Skeletal muscle tissue (tissue), 3 donors: ENCODE measurements at regions not wholly inside any gene's neighbourhood (a gene's known extent, or its start where the extent isn't known, plus 50 kb on each side); places are given as distances from the start of the nearest gene placed in this dataset.

Experiments
- H3K27ac ChIP-seq: one replicate; pipeline ENCODE4 v1.7.0; 2013; ENCODE audit warnings: mild to moderate bottlenecking, low read depth, low read length, inconsistent platforms
- H3K27me3 ChIP-seq, 3 donors: one replicate each; pipeline ENCODE4 v1.7.0; 2013; ENCODE audit warnings: low read length in 3 of 3; ENCODE audit not compliant: control insufficient read depth in 3 of 3, insufficient read depth in 3 of 3
- H3K36me3 ChIP-seq, 3 donors: one replicate each; pipeline ENCODE4 v1.7.0; 2013; ENCODE audit warnings: low read length in 3 of 3; ENCODE audit not compliant: control insufficient read depth in 3 of 3, insufficient read depth in 3 of 3
- H3K4me1 ChIP-seq, 3 donors: one replicate each; pipeline ENCODE4 v1.7.0; 2013; ENCODE audit warnings: low read length in 3 of 3, mild to moderate bottlenecking in 3 of 3; ENCODE audit not compliant: control insufficient read depth in 3 of 3, insufficient read depth in 3 of 3
- H3K4me3 ChIP-seq, 3 donors: one replicate each; pipeline ENCODE4 v1.7.0; 2013; ENCODE audit warnings: low read length in 3 of 3
- H3K9ac ChIP-seq, 3 donors: one replicate each; pipeline ENCODE4 v1.7.0; 2013; ENCODE audit warnings: low read length in 3 of 3, mild to moderate bottlenecking in 3 of 3, moderate library complexity in 2 of 3, low read depth in 1 of 3
- H3K9me3 ChIP-seq, 3 donors: one replicate each; pipeline ENCODE4 v1.7.0; 2013; ENCODE audit warnings: low read length in 3 of 3; ENCODE audit not compliant: control insufficient read depth in 3 of 3
- donor health status: Osteomylitis.

DNA sequence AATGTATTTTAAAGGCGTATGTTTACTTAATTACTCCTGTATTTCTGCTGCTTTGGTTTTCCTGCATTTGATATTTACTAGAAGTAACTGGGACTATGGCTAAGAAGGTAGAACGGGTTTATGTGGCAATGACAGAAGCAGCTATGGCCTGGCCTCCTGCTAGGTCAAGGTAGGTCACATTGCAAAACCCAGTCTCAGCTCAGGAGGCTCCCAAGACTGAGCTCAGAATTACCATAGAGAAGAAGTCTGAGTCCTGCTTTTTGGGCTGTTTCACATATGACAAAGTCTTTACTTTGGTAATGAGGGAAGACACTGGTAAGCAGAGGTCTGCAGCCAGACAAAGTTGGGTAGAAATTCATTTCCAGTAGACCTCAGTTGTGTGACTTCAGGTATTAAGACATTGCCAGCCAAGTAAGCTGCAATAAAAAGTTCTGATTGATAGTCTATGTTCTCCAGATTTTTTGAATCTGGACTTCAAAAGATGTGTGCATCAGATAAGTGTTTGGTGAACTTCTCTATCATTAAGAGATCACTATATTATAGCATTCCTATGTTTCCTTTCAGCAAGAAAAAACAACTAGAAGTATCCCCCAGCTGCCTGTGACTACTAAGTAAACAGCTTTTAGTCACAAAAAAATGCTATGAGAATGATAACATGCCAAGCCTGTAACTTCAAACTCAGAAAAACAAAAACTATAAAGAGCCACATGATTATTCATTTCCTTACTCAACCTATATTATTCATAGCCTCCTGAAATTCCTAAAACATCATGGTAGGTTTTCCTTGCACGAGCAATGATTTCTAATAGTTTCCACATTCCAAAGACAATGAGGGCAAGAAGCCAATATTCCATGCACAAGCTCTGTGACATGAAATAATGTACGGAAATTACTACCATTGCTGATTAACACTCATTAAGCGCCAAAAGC, 312.3 kb downstream of the HAO1 start:
- no peak overlapping the region for H3K27ac ChIP-seq
- no peaks in the 10 kb centered on the region for H3K4me1 ChIP-seq
- H3K4me3 ChIP-seq, result no peak overlapping the region
- H3K27me3 ChIP-seq, result no peaks in the 10 kb centered on the region
- no peaks in the 10 kb centered on the region for H3K9me3 ChIP-seq
- no peak overlapping the region for H3K9ac ChIP-seq
- H3K36me3 ChIP-seq, result no peaks in the 10 kb centered on the region

DNA sequence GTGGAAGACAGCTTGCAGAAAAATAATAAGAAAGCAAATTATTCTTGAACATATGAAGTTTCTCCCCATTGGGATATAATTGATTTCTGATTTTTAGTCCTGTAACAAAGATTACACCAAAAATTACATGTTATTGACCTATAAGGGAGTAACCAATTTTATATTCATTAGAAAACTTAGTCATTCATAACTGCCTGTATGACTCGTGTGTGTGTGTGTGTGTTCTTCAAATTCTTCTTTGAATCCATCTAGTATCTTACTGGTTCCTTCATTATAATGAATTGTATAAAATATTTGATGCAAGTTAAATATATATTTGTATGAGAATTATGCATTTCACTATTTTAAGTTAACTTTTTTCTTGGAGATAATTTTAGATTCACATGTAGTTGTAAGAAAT, 310.4 kb downstream of the HAO1 start:
- H3K27me3 ChIP-seq, result no peaks in the 10 kb centered on the region
- H3K9me3 ChIP-seq, result no peaks in the 10 kb centered on the region
- no peaks in the 10 kb centered on the region for H3K4me1 ChIP-seq
- H3K36me3 ChIP-seq, result no peaks in the 10 kb centered on the region
- H3K4me3 ChIP-seq, result no peak overlapping the region
- H3K9ac ChIP-seq, result no peak overlapping the region
- no peak overlapping the region for H3K27ac ChIP-seq

DNA sequence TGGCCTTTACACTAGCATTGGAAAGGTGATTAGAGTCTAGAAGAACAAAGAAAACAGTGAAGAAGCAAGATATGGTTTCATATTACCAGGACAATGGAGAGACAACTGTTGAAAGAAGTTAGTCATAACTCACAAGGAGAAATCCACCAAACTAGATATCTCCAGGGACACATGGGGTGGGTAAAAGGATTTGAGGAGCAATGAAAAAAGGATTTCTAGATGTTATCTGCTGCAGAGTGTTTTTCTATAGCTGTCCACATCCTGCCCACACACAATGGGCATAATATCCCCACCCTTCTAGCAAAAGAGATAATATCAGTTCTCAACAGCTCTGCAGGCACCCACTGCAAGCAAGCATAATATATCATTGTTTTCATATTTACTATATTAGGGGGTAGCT, 303.1 kb downstream of the HAO1 start:
- Histone ChIP-seq H3K36me3 (no peaks in the 10 kb centered on the region), H3K9ac (no peak overlapping the region), H3K9me3 (no peaks in the 10 kb centered on the region), H3K27ac (no peak overlapping the region), H3K4me3 (no peak overlapping the region), H3K27me3 (no peaks in the 10 kb centered on the region), H3K4me1 (no peaks in the 10 kb centered on the region)

DNA sequence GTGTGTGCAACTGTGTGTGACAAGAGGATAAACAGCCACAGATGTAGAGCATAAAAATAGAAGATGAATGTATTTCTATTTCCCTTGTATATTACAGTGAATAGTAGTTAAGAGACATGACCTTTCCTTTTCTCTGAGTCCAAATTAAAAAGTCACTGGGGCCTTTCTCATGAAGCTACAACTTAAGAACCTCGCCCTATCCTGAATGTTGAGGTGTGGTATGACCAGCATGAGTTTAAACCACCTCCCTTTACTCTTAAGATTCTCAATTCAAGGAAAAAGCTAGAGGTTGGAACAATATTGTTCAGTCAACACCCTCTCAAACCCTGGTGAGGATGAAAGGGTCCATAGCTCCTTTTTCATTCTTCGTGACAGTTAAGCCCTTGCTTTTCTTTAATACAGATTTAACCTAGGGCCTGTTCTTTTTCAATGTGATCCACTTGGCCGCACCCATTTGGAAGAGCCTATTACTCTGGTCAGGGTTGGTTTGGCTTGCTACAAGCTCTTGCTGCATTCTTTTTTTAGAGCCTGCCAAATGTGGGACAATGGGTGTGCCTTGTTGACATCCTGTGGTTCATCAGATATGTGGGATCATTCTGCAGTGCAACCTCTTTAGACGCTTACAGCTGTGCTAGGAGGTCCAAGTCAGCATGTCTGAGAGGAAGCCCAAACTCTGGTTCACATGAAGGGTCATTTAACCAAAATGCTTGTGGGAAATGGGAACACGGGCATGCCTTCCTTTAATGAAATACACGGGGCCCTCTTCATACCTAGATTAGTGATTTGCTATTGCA, 290.0 kb downstream of the HAO1 start:
- H3K36me3 ChIP-seq, result no peaks in the 10 kb centered on the region
- no peaks in the 10 kb centered on the region for H3K9me3 ChIP-seq
- H3K27ac ChIP-seq, result no peak overlapping the region
- no peak overlapping the region for H3K4me3 ChIP-seq
- no peak overlapping the region for H3K9ac ChIP-seq
- no peaks in the 10 kb centered on the region for H3K27me3 ChIP-seq
- no peaks in the 10 kb centered on the region for H3K4me1 ChIP-seq

DNA sequence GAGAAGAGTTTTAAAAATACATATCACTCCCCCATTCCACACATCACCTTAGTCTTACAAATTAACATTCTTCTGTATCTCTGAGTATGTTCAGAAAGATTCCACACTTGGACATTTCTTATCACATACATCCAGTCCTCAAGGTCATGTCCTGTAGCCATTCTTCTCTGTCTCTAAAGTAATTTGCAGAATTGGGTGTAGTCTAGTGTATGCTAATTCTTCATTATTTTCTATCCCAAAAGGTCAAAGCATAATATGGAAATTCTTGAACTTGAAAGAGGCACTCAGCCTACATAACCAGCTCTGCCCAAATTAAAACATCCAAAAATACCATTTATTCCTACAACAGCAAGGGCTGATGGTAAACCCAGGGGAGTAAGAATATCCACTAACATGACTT, 286.0 kb downstream of the HAO1 start:
- H3K9ac ChIP-seq, result no peak overlapping the region
- no peaks in the 10 kb centered on the region for H3K36me3 ChIP-seq
- no peak overlapping the region for H3K4me3 ChIP-seq
- no peaks in the 10 kb centered on the region for H3K9me3 ChIP-seq
- no peaks in the 10 kb centered on the region for H3K4me1 ChIP-seq
- no peak overlapping the region for H3K27ac ChIP-seq
- no peaks in the 10 kb centered on the region for H3K27me3 ChIP-seq

DNA sequence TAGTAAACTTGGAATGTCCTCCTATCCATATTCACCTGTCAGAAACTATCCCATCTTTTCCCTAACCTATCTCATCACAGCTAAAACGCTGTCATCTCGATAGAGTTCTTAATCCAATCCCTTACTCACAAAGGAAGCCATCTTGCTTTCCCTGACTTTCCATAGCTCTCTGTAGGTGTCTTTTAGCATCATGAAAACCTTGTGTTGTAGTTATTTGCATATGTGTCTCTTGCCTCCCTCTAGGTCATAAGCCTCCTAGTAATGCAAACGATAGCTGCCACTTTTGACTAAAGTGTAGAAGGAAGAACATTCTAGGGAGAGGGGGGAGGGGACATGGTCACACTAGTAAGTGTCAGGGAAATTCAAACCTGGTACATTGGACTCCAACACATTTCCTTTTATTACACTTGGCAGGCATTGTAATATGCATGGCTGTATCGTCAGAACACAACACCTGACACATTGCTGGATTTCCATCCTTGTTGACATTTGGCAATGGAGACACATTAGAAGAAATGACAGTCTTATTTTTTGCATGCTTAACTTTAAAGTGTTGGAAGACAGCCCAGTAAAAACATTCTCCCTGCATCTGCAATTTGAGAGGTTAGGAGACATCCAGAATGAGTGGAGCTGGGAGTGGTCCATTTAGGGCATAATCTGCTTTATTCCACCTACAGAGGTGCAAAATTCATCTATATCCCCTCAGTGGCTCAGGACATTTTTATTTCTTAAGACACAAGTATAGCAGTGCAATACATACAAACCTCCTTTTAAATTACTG, 283.4 kb downstream of the HAO1 start:
- Histone ChIP-seq H3K27ac (no peak overlapping the region), H3K27me3 (no peaks in the 10 kb centered on the region), H3K9ac (no peak overlapping the region), H3K36me3 (no peaks in the 10 kb centered on the region), H3K9me3 (no peaks in the 10 kb centered on the region), H3K4me3 (no peak overlapping the region), H3K4me1 (no peaks in the 10 kb centered on the region)

DNA sequence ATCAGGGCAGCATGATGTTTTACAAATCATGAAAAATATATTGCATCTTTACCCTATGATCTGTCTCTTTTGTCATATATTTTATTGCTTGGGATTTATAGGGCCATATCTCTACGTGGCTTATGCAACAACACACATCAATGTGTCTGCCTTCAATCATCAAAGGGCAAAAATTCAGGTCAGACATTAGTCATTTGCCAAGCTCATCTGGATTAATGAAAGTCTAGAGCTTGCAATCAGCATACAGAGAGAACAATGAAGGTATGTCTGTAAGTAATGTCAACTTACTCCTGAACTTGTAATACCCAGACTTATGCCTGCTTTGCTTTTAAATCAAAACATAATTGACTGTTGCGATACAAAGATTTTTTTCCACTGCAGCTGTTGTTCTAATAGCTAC, 282.7 kb downstream of the HAO1 start:
- Histone ChIP-seq H3K9ac (no peak overlapping the region), H3K27me3 (no peaks in the 10 kb centered on the region), H3K4me1 (no peaks in the 10 kb centered on the region), H3K27ac (no peak overlapping the region), H3K36me3 (no peaks in the 10 kb centered on the region), H3K4me3 (no peak overlapping the region), H3K9me3 (no peaks in the 10 kb centered on the region)

DNA sequence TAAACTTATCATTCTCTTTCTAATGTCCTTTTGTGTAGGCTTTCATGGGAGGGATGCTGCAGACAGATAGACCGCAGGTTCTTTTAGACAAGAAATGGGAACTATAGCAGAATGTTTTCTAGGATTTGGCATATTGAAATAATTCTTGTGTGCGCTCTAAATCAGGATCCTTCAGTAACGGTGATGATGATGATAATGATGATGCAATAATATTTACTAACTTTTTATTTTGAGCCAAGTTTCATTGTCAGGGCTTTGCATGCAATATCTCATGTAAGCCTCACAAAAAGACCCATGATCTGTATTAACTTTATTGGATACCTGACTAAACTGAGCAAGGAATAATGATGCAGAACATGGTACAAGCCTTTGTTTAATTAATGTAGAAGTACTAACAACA, 280.1 kb downstream of the HAO1 start:
- Histone ChIP-seq H3K4me3 (no peak overlapping the region), H3K9me3 (no peaks in the 10 kb centered on the region), H3K36me3 (no peaks in the 10 kb centered on the region), H3K9ac (no peak overlapping the region), H3K27me3 (no peaks in the 10 kb centered on the region), H3K27ac (no peak overlapping the region), H3K4me1 (no peaks in the 10 kb centered on the region)

DNA sequence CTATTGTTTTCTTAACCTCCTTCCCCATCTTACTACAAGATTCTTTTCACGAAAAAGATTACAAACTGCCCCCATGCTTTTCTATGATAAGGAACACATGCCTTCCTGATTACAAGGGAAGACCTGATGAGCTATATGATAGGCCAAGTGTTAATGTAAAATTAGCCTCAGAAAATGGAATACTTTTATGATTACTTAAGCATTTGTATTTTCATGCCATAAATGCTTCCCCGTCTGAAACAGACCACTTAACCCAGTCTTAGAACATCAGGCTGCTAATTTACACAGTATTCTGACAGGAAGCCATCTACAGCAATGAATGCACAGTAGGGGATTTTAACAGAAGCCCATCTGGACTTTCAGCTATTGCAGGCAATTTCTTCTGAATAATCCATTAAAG, 274.9 kb downstream of the HAO1 start:
- Histone ChIP-seq H3K9me3 (no peaks in the 10 kb centered on the region), H3K27ac (no peak overlapping the region), H3K4me1 (no peaks in the 10 kb centered on the region), H3K9ac (no peak overlapping the region), H3K36me3 (no peaks in the 10 kb centered on the region), H3K27me3 (no peaks in the 10 kb centered on the region), H3K4me3 (no peak overlapping the region)
